ENCODE measurements at regions not wholly inside any gene's neighbourhood (a gene's known extent, or its start where the extent isn't known, plus 50 kb on each side); places are given as distances from the start of the nearest gene placed in this dataset.
"Not testable (repeated sequence)": the region's sequence is repeated elsewhere in the genome, so short reads cannot be mapped to it uniquely, and the experiment has no call there.

DNA sequence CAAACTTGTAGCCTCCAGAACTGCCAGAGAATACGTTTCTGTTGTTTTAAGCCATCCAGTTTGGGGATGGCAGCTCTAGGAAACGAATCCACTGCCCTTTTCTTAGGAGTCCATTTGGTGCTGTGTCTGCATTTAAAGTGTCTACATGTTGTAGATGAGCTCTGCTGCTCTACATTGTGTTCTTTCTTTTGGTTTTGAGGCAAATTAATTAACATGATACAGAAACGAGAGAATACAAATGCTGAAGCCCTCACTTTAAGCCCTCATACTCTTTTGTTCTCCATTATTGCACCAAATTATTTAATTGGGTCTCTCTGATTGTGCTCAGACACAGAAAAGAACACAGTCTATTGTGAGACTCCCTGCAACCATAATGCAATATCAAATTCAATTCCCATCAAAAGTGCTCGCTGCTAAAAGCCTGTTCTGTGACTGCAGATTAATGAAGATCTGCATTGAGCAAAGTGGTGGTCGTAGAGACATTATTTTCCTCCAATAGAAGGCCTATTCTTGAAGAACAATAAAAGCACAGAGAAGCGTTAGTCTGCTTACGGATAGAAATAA, 166.3 kb upstream of the SOX21 start:
- H3K27ac Mint-ChIP-seq: no peak overlapping the region
- H3K4me3 Mint-ChIP-seq: no peak overlapping the region
- no peaks in the 10 kb centered on the region for H3K4me1 Mint-ChIP-seq (ENCODE audit: low read depth)
- intact Hi-C loops (cut with micrococcal nuclease): no loop called here
- no peaks in the 10 kb centered on the region for H3K9me3 Mint-ChIP-seq
- H3K36me3 Mint-ChIP-seq (ENCODE audit: low read depth): no peaks in the 10 kb centered on the region
- no peaks in the 10 kb centered on the region for H3K27me3 Mint-ChIP-seq

DNA sequence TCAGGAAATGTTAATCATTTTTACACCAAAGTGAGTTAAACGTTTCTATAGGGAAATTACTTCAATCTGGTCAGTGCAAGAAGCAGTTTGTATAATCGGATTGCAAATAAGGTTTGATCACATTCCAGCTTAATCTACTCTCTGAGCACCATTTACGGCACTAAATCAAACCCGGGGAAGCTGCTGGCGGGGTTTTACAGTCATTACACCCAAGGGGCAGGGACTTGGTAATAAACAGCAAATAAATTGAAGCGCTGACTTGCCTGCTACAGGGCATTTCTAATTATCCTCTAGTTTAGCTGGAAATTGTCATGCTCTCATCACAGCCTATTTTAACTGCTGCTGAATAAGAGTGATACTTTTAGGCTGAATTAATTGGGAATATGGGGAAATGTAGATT, 152.1 kb upstream of the SOX21 start:
- Mint-ChIP-seq H3K27me3 (no peaks in the 10 kb centered on the region), H3K9me3 (no peaks in the 10 kb centered on the region), H3K4me1 (ENCODE audit: low read depth) (peaks cover 14% of the 10 kb centered on the region), H3K36me3 (ENCODE audit: low read depth) (no peaks in the 10 kb centered on the region), H3K4me3 (no peak overlapping the region), H3K27ac (no peak overlapping the region)
- intact Hi-C loops (cut with micrococcal nuclease): no loop called here

DNA sequence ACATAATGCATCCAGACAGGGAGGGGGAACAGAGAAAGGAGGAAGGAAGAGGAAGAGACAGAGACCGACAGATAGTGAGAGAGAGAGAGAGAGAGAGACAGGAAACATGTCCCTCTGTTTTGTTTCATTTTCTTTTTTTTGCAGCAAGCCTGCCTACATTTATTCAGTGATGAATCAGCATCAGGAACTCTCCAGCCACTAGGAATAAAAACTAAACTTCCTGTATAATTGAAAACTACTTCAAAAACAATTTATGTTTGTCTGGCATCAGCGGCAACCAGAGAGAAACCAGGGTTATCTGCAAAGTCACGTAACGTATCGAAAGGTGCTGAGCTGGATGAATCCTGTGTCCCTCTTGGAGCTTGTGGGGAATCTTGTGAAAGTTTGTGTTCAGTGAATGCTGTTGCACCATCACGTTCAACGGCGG, 148.6 kb upstream of the SOX21 start:
- H3K27ac Mint-ChIP-seq: peak overlapping the region; percentile 43
- peak overlapping the region; percentile 79 for H3K4me3 Mint-ChIP-seq
- no peaks in the 10 kb centered on the region for H3K9me3 Mint-ChIP-seq
- no peaks in the 10 kb centered on the region for H3K36me3 Mint-ChIP-seq (ENCODE audit: low read depth)
- no peaks in the 10 kb centered on the region for H3K27me3 Mint-ChIP-seq
- intact Hi-C loops (cut with micrococcal nuclease): no loop called here
- peaks cover 20% of the 10 kb centered on the region for H3K4me1 Mint-ChIP-seq (ENCODE audit: low read depth)

DNA sequence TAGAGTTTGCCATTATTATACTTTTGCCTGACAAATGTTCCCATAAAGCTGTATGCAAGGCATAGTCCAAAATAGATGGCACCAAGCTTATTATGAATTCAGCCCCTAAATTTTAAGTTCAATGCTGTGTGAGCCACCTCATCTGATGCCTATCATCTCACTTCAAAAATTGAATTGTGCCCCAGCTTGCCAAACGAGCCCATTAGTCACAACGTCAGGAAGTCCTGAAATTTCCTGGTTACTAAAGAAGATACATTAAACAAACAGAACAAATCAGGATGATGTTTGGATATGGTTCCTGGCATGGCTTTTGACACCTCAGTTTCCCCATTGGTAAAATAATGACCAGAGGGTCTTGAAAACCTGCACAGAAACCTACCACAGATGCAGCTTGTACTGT, 147.5 kb upstream of the SOX21 start:
- no peaks in the 10 kb centered on the region for H3K9me3 Mint-ChIP-seq
- intact Hi-C loops (cut with micrococcal nuclease): no loop called here
- peaks cover 20% of the 10 kb centered on the region for H3K4me1 Mint-ChIP-seq (ENCODE audit: low read depth)
- no peak overlapping the region for H3K4me3 Mint-ChIP-seq
- no peaks in the 10 kb centered on the region for H3K36me3 Mint-ChIP-seq (ENCODE audit: low read depth)
- no peaks in the 10 kb centered on the region for H3K27me3 Mint-ChIP-seq
- no peak overlapping the region for H3K27ac Mint-ChIP-seq

DNA sequence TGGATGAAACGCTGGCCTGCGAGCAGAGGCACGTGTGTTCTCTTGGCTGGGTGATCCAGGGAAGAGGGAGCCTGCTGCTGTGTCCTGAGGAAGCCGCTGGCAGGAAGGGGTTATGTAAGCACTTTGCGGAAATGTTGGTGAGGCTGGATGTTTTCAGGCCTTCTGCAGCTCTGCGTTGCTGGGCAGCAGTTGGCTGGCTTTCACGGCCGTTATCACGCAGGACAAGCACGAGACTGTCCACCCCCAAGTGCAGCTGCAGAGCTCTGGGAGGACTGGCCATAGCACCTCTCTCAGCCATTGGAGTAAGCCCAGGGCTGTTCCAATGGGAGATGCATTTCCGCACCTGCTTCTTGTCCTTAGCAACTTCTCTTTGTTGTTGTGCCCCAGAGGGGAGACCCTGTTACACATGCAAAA, 146.9 kb upstream of the SOX21 start:
- H3K27ac Mint-ChIP-seq: no peak overlapping the region
- H3K27me3 Mint-ChIP-seq: no peaks in the 10 kb centered on the region
- H3K9me3 Mint-ChIP-seq: no peaks in the 10 kb centered on the region
- peaks cover 20% of the 10 kb centered on the region for H3K4me1 Mint-ChIP-seq (ENCODE audit: low read depth)
- intact Hi-C loops (cut with micrococcal nuclease): no loop called here
- H3K4me3 Mint-ChIP-seq: no peak overlapping the region
- H3K36me3 Mint-ChIP-seq (ENCODE audit: low read depth): no peaks in the 10 kb centered on the region

DNA sequence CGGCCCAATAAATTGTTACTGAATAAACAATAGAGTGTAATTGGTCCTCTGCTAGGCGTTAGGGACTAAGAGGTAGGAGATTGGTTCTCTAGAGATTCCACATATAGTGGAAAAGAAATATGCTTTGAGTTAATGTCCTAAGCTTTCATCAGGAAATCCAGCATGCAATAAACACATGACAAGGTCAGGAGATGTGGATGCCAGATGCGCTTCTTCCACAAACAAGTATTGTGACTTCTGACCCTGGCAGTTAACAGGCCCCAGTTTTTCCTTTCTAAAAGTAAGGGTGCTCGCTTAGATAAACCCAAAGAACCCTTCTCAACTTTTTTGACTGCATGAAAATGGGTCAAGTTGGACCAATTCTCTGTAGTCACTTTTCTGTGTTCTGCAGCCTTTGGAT, 146.5 kb upstream of the SOX21 start:
- peaks cover 20% of the 10 kb centered on the region for H3K4me1 Mint-ChIP-seq (ENCODE audit: low read depth)
- intact Hi-C loops (cut with micrococcal nuclease): no loop called here
- no peak overlapping the region for H3K27ac Mint-ChIP-seq
- no peak overlapping the region for H3K4me3 Mint-ChIP-seq
- no peaks in the 10 kb centered on the region for H3K36me3 Mint-ChIP-seq (ENCODE audit: low read depth)
- H3K9me3 Mint-ChIP-seq: no peaks in the 10 kb centered on the region
- no peaks in the 10 kb centered on the region for H3K27me3 Mint-ChIP-seq

DNA sequence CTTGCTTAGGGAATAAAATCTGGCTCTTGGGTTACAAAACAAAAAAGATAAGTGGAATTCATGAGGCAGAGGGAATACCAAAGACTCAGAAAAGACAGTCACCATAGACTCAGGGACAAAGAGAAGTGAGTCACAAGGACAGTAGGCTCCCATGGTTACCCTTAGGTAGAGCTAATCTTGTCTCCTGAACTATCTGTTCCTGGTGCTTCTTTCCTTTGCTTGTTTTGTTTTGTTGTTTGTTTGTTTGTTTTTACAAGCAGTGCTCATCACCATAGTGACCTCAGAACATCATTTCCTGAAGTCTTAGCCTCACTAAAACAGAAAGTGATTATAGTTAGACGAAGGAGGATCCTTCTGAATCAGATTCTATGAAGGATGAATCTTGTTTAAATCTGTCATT, 142.3 kb upstream of the SOX21 start:
- no peaks in the 10 kb centered on the region for H3K9me3 Mint-ChIP-seq
- H3K27ac Mint-ChIP-seq: no peak overlapping the region
- no peaks in the 10 kb centered on the region for H3K36me3 Mint-ChIP-seq (ENCODE audit: low read depth)
- no peaks in the 10 kb centered on the region for H3K27me3 Mint-ChIP-seq
- intact Hi-C loops (cut with micrococcal nuclease): no loop called here
- H3K4me3 Mint-ChIP-seq: no peak overlapping the region
- peaks cover 9% of the 10 kb centered on the region for H3K4me1 Mint-ChIP-seq (ENCODE audit: low read depth)

DNA sequence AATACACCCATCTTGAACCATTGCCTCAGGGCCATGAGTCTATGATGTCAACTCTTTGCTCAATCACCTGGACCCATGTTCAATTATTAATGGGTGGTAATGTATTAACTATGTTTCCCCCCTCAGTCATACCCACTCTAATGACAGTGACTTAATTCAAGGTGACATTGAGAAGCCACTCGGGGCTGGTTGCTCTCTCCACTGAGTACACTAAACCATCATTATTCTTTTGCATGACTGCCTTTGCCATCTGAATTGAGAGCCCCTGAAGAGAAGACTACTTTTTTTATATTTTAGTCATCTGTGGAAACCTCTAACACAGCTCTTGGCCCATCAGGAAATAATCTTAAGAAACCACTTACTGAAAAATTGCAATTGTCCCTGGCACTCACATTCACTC, 139.2 kb upstream of the SOX21 start:
- Mint-ChIP-seq H3K36me3 (ENCODE audit: low read depth) (no peaks in the 10 kb centered on the region), H3K27me3 (no peaks in the 10 kb centered on the region), H3K9me3 (no peaks in the 10 kb centered on the region), H3K4me3 (no peak overlapping the region), H3K27ac (no peak overlapping the region), H3K4me1 (ENCODE audit: low read depth) (no peaks in the 10 kb centered on the region)
- intact Hi-C loops (cut with micrococcal nuclease): no loop called here

DNA sequence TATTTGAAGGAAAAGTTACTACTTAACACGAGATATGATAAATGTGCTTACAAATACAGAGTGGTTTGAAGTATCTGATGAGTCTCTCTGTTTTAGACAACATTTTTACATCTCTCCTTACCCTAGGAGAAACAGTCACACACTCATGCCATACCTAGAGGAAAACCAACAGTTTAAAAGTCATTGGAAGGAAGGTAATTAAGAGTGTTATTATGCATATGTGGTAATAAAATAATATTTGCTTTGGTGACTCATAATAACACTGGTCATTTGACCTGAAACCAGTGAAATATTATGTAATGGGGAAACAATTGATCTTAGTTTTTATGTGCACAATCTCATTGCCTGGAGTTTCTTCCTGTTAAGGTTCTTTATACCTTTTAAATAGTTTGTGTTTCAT, 136.9 kb upstream of the SOX21 start:
- H3K9me3 Mint-ChIP-seq: no peaks in the 10 kb centered on the region
- intact Hi-C loops (cut with micrococcal nuclease): no loop called here

DNA sequence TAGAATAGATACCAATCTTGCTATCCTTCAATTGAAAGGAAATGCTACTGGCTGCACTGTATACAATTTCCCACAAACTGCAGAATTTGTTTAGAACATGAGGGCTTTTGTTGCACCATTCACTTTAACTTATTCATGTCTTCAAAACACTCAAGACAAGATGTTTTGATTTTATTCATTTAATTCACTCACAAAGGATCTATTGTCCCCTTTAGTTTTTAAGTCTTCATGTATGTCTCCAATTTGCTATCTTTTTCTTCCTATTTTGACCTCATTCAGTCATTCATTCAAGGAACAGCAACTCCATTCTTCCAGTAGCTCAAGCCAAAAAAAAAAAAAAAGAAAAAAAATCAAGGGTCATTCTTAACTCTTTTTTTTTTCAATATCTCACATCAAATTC, 130.6 kb upstream of the SOX21 start:
- no peaks in the 10 kb centered on the region for H3K27me3 Mint-ChIP-seq
- H3K36me3 Mint-ChIP-seq (ENCODE audit: low read depth): no peaks in the 10 kb centered on the region
- no peaks in the 10 kb centered on the region for H3K4me1 Mint-ChIP-seq (ENCODE audit: low read depth)
- intact Hi-C loops (cut with micrococcal nuclease): no loop called here
- H3K27ac Mint-ChIP-seq: no peak overlapping the region
- no peak overlapping the region for H3K4me3 Mint-ChIP-seq
- H3K9me3 Mint-ChIP-seq: no peaks in the 10 kb centered on the region

More for the DNA sequence above, 136.9 kb upstream of the SOX21 start:
- Mint-ChIP-seq H3K4me1 (ENCODE audit: low read depth) (no peaks in the 10 kb centered on the region), H3K27me3 (no peaks in the 10 kb centered on the region), H3K36me3 (ENCODE audit: low read depth) (no peaks in the 10 kb centered on the region), H3K27ac (no peak overlapping the region), H3K4me3 (no peak overlapping the region)

DNA sequence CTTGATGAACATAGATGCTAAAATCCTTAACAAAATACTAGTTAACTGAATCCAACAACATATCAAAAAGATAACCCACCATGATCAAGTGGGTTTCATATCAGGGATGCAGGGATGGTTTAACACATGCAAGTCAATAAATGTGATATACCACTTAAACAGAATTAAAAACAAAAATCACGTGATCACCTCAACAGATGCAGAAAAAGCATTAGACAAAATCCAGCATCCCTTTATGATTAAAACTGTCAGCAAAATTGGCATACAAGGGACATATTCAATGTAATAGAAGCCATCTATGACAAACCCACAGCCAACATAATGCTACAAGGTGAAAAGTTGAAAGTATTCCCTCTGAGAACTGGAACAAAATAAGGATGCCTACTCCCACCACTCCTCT, 124.7 kb upstream of the SOX21 start:
- H3K4me3 Mint-ChIP-seq; intact Hi-C loops (cut with micrococcal nuclease); H3K4me1 Mint-ChIP-seq (ENCODE audit: low read depth); H3K27me3 Mint-ChIP-seq; H3K27ac Mint-ChIP-seq; H3K36me3 Mint-ChIP-seq (ENCODE audit: low read depth): not testable (repeated sequence)
- peaks cover 15% of the 10 kb centered on the region for H3K9me3 Mint-ChIP-seq

DNA sequence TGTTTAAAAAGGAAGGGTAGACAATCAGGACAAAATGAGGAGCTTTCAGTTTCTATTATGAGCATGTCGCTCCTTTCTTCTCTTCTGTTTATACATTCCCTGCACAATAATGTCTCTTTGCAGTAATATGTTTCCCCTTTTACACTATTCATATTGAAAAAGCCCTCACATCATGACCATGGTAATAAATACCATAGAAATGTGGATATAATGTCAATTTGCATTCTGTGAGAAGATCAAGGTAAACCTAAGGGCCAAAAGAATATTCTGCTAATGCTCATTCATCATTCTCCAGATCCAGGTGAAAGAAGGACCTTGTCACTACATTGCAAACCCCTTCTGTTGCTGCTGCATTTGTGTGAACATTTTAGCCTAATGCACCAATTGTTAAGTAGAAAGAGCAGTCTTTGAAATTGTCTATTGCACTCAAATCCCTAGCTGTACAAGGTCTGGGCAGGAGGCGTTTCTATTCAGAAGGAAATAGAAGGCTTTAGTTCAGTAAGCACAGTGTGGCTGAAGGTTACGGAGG, 117.6 kb upstream of the SOX21 start:
- peaks cover 10% of the 10 kb centered on the region for H3K9me3 Mint-ChIP-seq
- intact Hi-C loops (cut with micrococcal nuclease): no loop called here

DNA sequence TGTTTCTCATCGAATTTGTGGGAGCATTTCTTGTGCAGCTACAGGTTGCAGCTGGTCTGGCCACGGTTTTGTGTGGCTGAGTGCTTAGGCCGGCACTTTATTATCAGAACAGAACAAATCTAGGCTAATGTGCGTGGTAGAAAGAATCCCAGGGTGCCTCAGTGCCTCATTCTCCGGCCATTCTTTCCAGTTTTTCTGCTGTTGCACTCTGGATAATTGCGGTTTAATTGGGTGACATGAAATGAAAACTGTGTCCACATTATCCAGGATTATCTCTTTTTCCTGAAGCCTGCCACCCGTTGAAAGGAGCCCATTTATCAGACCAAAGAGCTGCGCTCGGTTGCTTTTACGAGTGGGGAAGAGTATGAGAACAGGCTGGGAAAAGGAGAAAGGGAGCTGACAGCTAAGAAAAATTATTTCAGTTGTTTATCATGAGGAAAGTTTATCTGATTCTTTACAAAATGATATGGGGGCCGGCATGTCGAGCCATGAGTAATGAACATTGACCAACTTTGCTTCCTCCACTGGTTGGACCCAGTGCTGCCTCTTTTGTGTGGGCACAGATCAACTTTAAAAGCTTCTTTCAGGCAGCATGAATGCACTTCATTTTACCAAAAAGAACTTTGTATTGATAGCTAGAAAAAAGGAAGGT, 117.0 kb upstream of the SOX21 start:
- intact Hi-C loops (cut with micrococcal nuclease): no loop called here
- H3K4me3 Mint-ChIP-seq: no peak overlapping the region
- no peaks in the 10 kb centered on the region for H3K4me1 Mint-ChIP-seq (ENCODE audit: low read depth)
- no peaks in the 10 kb centered on the region for H3K36me3 Mint-ChIP-seq (ENCODE audit: low read depth)
- no peak overlapping the region for H3K27ac Mint-ChIP-seq
- H3K27me3 Mint-ChIP-seq: no peaks in the 10 kb centered on the region
- H3K9me3 Mint-ChIP-seq: peaks cover 5% of the 10 kb centered on the region

More for the DNA sequence above, 117.6 kb upstream of the SOX21 start:
- Mint-ChIP-seq H3K27ac (no peak overlapping the region), H3K4me3 (no peak overlapping the region), H3K27me3 (no peaks in the 10 kb centered on the region), H3K4me1 (ENCODE audit: low read depth) (no peaks in the 10 kb centered on the region), H3K36me3 (ENCODE audit: low read depth) (no peaks in the 10 kb centered on the region)

DNA sequence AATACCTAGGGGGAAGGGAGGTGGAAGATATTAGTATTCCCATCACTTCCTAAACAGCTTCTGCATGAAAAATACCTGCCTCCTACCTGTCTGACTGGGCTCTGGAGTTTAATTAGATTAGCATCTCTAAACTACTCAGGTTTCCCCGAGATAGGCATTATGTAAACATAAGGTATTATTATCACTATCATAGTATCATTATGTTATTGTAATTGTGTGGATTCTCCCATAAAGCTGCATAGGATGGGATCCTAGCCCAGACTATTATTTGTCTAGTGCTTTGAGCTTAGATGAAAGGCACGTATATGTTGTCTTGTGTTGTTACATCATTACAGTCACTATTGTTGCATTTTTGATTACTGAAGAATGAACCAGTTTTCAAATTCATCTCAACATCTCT, 115.2 kb upstream of the SOX21 start:
- H3K4me1 Mint-ChIP-seq (ENCODE audit: low read depth): no peaks in the 10 kb centered on the region
- intact Hi-C loops (cut with micrococcal nuclease): no loop called here
- no peaks in the 10 kb centered on the region for H3K9me3 Mint-ChIP-seq
- H3K36me3 Mint-ChIP-seq (ENCODE audit: low read depth): no peaks in the 10 kb centered on the region
- H3K4me3 Mint-ChIP-seq: no peak overlapping the region
- no peak overlapping the region for H3K27ac Mint-ChIP-seq
- H3K27me3 Mint-ChIP-seq: no peaks in the 10 kb centered on the region

DNA sequence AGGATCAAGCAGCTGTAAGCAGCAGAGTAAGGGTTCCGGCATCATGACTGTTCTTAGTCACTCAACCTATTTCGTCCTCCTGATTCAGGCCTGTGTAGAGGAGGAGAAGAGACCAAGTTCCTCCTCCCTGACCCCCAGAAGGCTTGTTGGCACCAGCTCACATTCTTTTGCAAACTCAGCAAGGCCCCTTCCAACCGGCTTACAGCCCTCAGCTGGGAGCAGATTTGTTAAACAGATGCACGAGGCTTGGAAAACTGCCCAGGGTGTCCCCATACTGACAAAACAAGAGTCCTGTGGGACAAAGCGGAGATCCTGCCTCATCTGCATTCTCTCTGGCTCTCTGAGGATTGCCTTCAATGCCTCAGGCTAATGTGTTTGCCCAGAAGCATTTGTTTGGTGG, 113.2 kb upstream of the SOX21 start:
- Mint-ChIP-seq H3K36me3 (ENCODE audit: low read depth) (no peaks in the 10 kb centered on the region), H3K27ac (no peak overlapping the region), H3K4me1 (ENCODE audit: low read depth) (no peaks in the 10 kb centered on the region), H3K4me3 (no peak overlapping the region), H3K27me3 (no peaks in the 10 kb centered on the region), H3K9me3 (no peaks in the 10 kb centered on the region)
- intact Hi-C loops (cut with micrococcal nuclease): no loop called here
